ENCODE measurements at regions not wholly inside any gene's neighbourhood (a gene's known extent, or its start where the extent isn't known, plus 50 kb on each side); places are given as distances from the start of the nearest gene placed in this dataset.
"Not testable (repeated sequence)": the region's sequence is repeated elsewhere in the genome, so short reads cannot be mapped to it uniquely, and the experiment has no call there.

DNA sequence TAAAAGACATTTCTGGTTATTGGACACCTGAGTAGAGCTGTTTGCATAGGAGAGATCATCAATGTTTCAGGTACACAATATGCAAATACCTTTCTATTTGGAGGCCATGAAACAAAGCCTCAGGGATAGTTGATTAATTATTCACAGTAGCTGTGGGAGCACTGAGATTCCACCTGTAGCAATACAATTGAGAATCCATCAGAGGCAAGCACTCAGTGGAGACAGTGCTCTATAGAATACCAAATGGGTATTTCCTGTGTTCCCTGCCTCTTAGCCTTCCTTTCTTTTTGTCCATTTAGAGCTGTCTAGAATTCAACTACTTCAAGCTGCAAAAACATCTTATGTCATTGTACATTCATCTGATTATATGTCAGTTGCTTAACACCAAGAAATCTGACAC is 1754.0 kb upstream of the ACO1 start:
- Histone ChIP-seq H3K4me3 (ENCODE audit: insufficient read depth, low read depth, low read length) (no peak overlapping the region), H3K4me1 (ENCODE audit: control insufficient read depth, insufficient read depth, low read length) (no peaks in the 10 kb centered on the region), H3K27me3 (ENCODE audit: control insufficient read depth, insufficient read depth, low read length, poor library complexity, severe bottlenecking) (no peaks in the 10 kb centered on the region), H3K27ac (ENCODE audit: insufficient read depth, low read depth, low read length, poor library complexity, severe bottlenecking) (no peak overlapping the region), H3K9me3 (ENCODE audit: control insufficient read depth, low read length) (no peaks in the 10 kb centered on the region), H3K36me3 (ENCODE audit: control insufficient read depth, insufficient read depth, low read length) (no peaks in the 10 kb centered on the region)

- not testable (repeated sequence) for H3K27me3 ChIP-seq (ENCODE audit: control insufficient read depth, insufficient read depth, low read length, poor library complexity, severe bottlenecking); H3K4me1 ChIP-seq (ENCODE audit: control insufficient read depth, insufficient read depth, low read length); H3K9me3 ChIP-seq (ENCODE audit: control insufficient read depth, low read length); H3K4me3 ChIP-seq (ENCODE audit: insufficient read depth, low read depth, low read length); H3K36me3 ChIP-seq (ENCODE audit: control insufficient read depth, insufficient read depth, low read length); H3K27ac ChIP-seq (ENCODE audit: insufficient read depth, low read depth, low read length, poor library complexity, severe bottlenecking)
- 93% methylated on average over 6 of the region's 6 CpGs for WGBS, 2 experiments
Observed at GRCh38 chr9:30646639-30647038, 1737.8 kb upstream of the ACO1 start.

DNA sequence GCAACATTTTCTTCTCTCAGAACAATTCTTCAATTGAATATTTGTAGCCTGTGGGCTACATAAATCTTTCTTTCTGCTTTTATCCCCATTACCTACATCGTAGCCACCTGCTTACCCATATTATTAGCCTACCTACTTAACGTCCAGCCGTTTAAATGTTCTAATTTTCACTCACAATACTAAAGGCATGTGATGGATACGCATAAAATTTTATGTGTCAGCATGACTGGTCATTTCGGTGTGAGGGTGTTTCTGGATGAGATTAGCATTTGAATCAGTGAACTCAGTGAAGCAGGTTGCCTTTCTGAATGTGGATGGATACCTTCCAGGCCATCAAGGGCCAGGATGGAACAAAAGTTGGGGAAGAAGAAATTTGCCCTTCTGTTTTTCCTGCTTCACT is 1722.5 kb upstream of the ACO1 start:
- WGBS, 2 experiments: 83 to 92% methylated on average over 5 of the region's 5 CpGs
- H3K36me3 ChIP-seq (ENCODE audit: control insufficient read depth, insufficient read depth, low read length): no peaks in the 10 kb centered on the region

GRCh38 chr9:30670805-30671562 is 1713.5 kb upstream of the ACO1 start:
- Histone ChIP-seq H3K27ac (ENCODE audit: insufficient read depth, low read depth, low read length, poor library complexity, severe bottlenecking) (no peak overlapping the region), H3K27me3 (ENCODE audit: control insufficient read depth, insufficient read depth, low read length, poor library complexity, severe bottlenecking) (no peaks in the 10 kb centered on the region), H3K4me1 (ENCODE audit: control insufficient read depth, insufficient read depth, low read length) (no peaks in the 10 kb centered on the region), H3K9me3 (ENCODE audit: control insufficient read depth, low read length) (no peaks in the 10 kb centered on the region), H3K36me3 (ENCODE audit: control insufficient read depth, insufficient read depth, low read length) (no peaks in the 10 kb centered on the region), H3K4me3 (ENCODE audit: insufficient read depth, low read depth, low read length) (no peak overlapping the region)
- 95 to 96% methylated on average over 13 of the region's 13 CpGs for WGBS, 2 experiments

More for the DNA sequence above, 1722.5 kb upstream of the ACO1 start:
- H3K27me3 ChIP-seq (ENCODE audit: control insufficient read depth, insufficient read depth, low read length, poor library complexity, severe bottlenecking): no peaks in the 10 kb centered on the region
- H3K9me3 ChIP-seq (ENCODE audit: control insufficient read depth, low read length): no peaks in the 10 kb centered on the region
- no peak overlapping the region for H3K4me3 ChIP-seq (ENCODE audit: insufficient read depth, low read depth, low read length)
- no peaks in the 10 kb centered on the region for H3K4me1 ChIP-seq (ENCODE audit: control insufficient read depth, insufficient read depth, low read length)
- H3K27ac ChIP-seq (ENCODE audit: insufficient read depth, low read depth, low read length, poor library complexity, severe bottlenecking): no peak overlapping the region

GRCh38 chr9:30673132-30673531 is 1711.3 kb upstream of the ACO1 start:
- no peaks in the 10 kb centered on the region for H3K4me1 ChIP-seq (ENCODE audit: control insufficient read depth, insufficient read depth, low read length)
- 92 to 94% methylated on average over 1 of the region's 1 CpG for WGBS, 2 experiments
- no peaks in the 10 kb centered on the region for H3K27me3 ChIP-seq (ENCODE audit: control insufficient read depth, insufficient read depth, low read length, poor library complexity, severe bottlenecking)
- no peak overlapping the region for H3K4me3 ChIP-seq (ENCODE audit: insufficient read depth, low read depth, low read length)
- H3K36me3 ChIP-seq (ENCODE audit: control insufficient read depth, insufficient read depth, low read length): no peaks in the 10 kb centered on the region
- H3K9me3 ChIP-seq (ENCODE audit: control insufficient read depth, low read length): no peaks in the 10 kb centered on the region
- no peak overlapping the region for H3K27ac ChIP-seq (ENCODE audit: insufficient read depth, low read depth, low read length, poor library complexity, severe bottlenecking)

DNA sequence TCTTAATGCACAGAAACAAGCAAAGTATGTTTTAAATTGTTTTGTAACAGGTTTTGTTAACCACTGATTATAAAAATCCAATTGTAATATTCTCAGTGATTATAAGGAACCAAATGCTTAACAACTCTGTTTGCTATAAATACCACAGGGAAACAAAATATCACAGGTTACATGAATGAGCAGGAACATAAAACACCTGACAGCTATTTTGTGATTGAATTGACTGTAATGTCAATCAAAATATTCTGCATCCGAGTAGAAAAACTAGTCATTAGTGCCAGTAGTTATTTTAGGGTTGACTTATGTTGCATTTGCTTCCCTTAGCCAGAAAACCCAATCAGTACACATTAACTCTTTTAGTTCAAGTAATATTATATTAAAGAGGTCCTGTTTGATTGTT is 1707.8 kb upstream of the ACO1 start:
- H3K27me3 ChIP-seq (ENCODE audit: control insufficient read depth, insufficient read depth, low read length, poor library complexity, severe bottlenecking): no peaks in the 10 kb centered on the region
- H3K36me3 ChIP-seq (ENCODE audit: control insufficient read depth, insufficient read depth, low read length): no peaks in the 10 kb centered on the region
- H3K4me1 ChIP-seq (ENCODE audit: control insufficient read depth, insufficient read depth, low read length): no peaks in the 10 kb centered on the region
- H3K4me3 ChIP-seq (ENCODE audit: insufficient read depth, low read depth, low read length): no peak overlapping the region
- 63 to 100% methylated on average over 1 of the region's 1 CpG for WGBS, 2 experiments
- no peaks in the 10 kb centered on the region for H3K9me3 ChIP-seq (ENCODE audit: control insufficient read depth, low read length)
- no peak overlapping the region for H3K27ac ChIP-seq (ENCODE audit: insufficient read depth, low read depth, low read length, poor library complexity, severe bottlenecking)

GRCh38 chr9:30677221-30677620 is 1707.2 kb upstream of the ACO1 start:
- Histone ChIP-seq H3K27me3 (ENCODE audit: control insufficient read depth, insufficient read depth, low read length, poor library complexity, severe bottlenecking) (no peaks in the 10 kb centered on the region), H3K4me3 (ENCODE audit: insufficient read depth, low read depth, low read length) (no peak overlapping the region), H3K9me3 (ENCODE audit: control insufficient read depth, low read length) (no peaks in the 10 kb centered on the region), H3K4me1 (ENCODE audit: control insufficient read depth, insufficient read depth, low read length) (no peaks in the 10 kb centered on the region), H3K36me3 (ENCODE audit: control insufficient read depth, insufficient read depth, low read length) (no peaks in the 10 kb centered on the region), H3K27ac (ENCODE audit: insufficient read depth, low read depth, low read length, poor library complexity, severe bottlenecking) (no peak overlapping the region)
- WGBS, 2 experiments: 42 to 67% methylated on average over 1 of the region's 1 CpG

DNA sequence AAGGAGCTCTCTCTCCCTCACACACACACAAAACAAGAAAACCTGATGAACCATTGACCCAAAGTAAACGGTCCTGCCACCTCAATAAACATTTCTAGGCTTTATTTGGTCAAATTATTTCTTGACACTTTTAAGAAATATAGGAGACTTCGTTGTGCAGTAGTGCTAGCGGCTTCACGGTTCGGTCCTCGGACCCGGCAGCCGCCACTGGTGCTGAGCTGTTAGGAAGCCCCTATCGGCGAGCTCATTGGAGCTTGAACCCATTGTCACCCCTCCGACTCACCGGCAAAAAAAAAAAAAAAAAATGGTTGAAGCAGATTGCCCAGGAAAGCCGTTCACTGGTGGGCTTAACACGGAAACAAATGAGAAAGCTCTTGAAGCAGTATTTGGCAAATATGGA is 1695.6 kb upstream of the ACO1 start:
- Histone ChIP-seq H3K36me3 (ENCODE audit: control insufficient read depth, insufficient read depth, low read length) (no peaks in the 10 kb centered on the region), H3K4me3 (ENCODE audit: insufficient read depth, low read depth, low read length) (no peak overlapping the region), H3K27me3 (ENCODE audit: control insufficient read depth, insufficient read depth, low read length, poor library complexity, severe bottlenecking) (no peaks in the 10 kb centered on the region), H3K9me3 (ENCODE audit: control insufficient read depth, low read length) (no peaks in the 10 kb centered on the region), H3K4me1 (ENCODE audit: control insufficient read depth, insufficient read depth, low read length) (no peaks in the 10 kb centered on the region), H3K27ac (ENCODE audit: insufficient read depth, low read depth, low read length, poor library complexity, severe bottlenecking) (no peak overlapping the region)
- 95 to 98% methylated on average over 14 of the region's 14 CpGs for WGBS, 2 experiments

DNA sequence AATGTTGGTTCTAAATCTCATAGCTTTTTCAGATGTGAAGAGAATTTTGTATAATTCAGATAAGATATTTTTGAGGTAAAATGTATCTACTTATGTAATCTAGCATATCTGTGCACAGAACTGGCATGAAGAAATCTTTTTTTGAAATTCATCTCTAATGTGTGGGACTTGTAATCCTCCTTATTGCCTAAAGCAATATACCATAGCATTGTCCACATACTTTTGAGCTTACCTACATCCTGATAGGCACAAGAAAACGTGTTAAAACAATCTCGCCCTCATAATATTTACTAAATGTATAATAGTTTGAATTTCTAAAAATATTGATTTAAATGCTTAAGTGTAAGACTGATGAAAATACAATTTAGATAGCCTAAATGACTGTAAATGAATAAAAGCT is 1686.5 kb upstream of the ACO1 start:
- no peaks in the 10 kb centered on the region for H3K36me3 ChIP-seq (ENCODE audit: control insufficient read depth, insufficient read depth, low read length)
- no CpG with 5 or more reads among the region's 2 CpGs for WGBS, 2 experiments
- H3K27me3 ChIP-seq (ENCODE audit: control insufficient read depth, insufficient read depth, low read length, poor library complexity, severe bottlenecking): no peaks in the 10 kb centered on the region
- no peaks in the 10 kb centered on the region for H3K4me1 ChIP-seq (ENCODE audit: control insufficient read depth, insufficient read depth, low read length)
- H3K4me3 ChIP-seq (ENCODE audit: insufficient read depth, low read depth, low read length): no peak overlapping the region
- H3K9me3 ChIP-seq (ENCODE audit: control insufficient read depth, low read length): no peaks in the 10 kb centered on the region
- no peak overlapping the region for H3K27ac ChIP-seq (ENCODE audit: insufficient read depth, low read depth, low read length, poor library complexity, severe bottlenecking)

GRCh38 chr9:30711591-30711990 is 1672.9 kb upstream of the ACO1 start:
- no peaks in the 10 kb centered on the region for H3K36me3 ChIP-seq (ENCODE audit: control insufficient read depth, insufficient read depth, low read length)
- H3K27ac ChIP-seq (ENCODE audit: insufficient read depth, low read depth, low read length, poor library complexity, severe bottlenecking): no peak overlapping the region
- no peaks in the 10 kb centered on the region for H3K27me3 ChIP-seq (ENCODE audit: control insufficient read depth, insufficient read depth, low read length, poor library complexity, severe bottlenecking)
- no peaks in the 10 kb centered on the region for H3K9me3 ChIP-seq (ENCODE audit: control insufficient read depth, low read length)
- 100% methylated on average over 1 of the region's 1 CpG; no CpG with 5 or more reads in 1 of the 2 experiments for WGBS, 2 experiments
- no peak overlapping the region for H3K4me3 ChIP-seq (ENCODE audit: insufficient read depth, low read depth, low read length)
- no peaks in the 10 kb centered on the region for H3K4me1 ChIP-seq (ENCODE audit: control insufficient read depth, insufficient read depth, low read length)

- Histone ChIP-seq H3K27me3 (ENCODE audit: control insufficient read depth, insufficient read depth, low read length, poor library complexity, severe bottlenecking) (no peaks in the 10 kb centered on the region), H3K27ac (ENCODE audit: insufficient read depth, low read depth, low read length, poor library complexity, severe bottlenecking) (no peak overlapping the region), H3K4me3 (ENCODE audit: insufficient read depth, low read depth, low read length) (no peak overlapping the region), H3K9me3 (ENCODE audit: control insufficient read depth, low read length) (no peaks in the 10 kb centered on the region), H3K4me1 (ENCODE audit: control insufficient read depth, insufficient read depth, low read length) (no peaks in the 10 kb centered on the region), H3K36me3 (ENCODE audit: control insufficient read depth, insufficient read depth, low read length) (no peaks in the 10 kb centered on the region)
Observed at GRCh38 chr9:30713243-30713642, 1671.2 kb upstream of the ACO1 start.

All from ectodermal cell (in vitro differentiated cells).